NCI-H82 (cell line): ENCODE measurements at regions not wholly inside any gene's neighbourhood (a gene's known extent, or its start where the extent isn't known, plus 50 kb on each side); places are given as distances from the start of the nearest gene placed in this dataset.
A peak's percentile ranks its signal among the peaks of the same experiment; 100 is the strongest.

Experiments used
- DNase-seq: peaks from one replicate; lab custom pipeline; 2025; lab: John Stamatoyannopoulos, UW

- DNase-seq = peak; percentile 74
Measured at GRCh38 chr5:165627548-165628170, 2122.2 kb downstream of the MAT2B start.

- DNase-seq = peak; percentile 79
Measured at GRCh38 chr5:165630261-165630778, 2124.9 kb downstream of the MAT2B start.

- no peak for DNase-seq
Measured at GRCh38 chr5:165631235-165631634, 2125.8 kb downstream of the MAT2B start.

GRCh38 chr5:165642366-165642765 is 2136.9 kb downstream of the MAT2B start:
- no peak for DNase-seq

GRCh38 chr5:165665735-165666400 is 2160.4 kb downstream of the MAT2B start:
- no peak for DNase-seq

- no peak for DNase-seq
Measured at GRCh38 chr5:165673499-165673898, 2168.1 kb downstream of the MAT2B start.

GRCh38 chr5:165695796-165696195 is 2190.4 kb downstream of the MAT2B start:
- no peak for DNase-seq

- no peak for DNase-seq
Measured at GRCh38 chr5:165705960-165706359, 2200.5 kb downstream of the MAT2B start.

GRCh38 chr5:165712011-165712410 is 2206.6 kb downstream of the MAT2B start:
- peak; percentile 79 for DNase-seq

- DNase-seq = peak; percentile 35
Measured at GRCh38 chr5:165714598-165714997, 2209.2 kb downstream of the MAT2B start.

- DNase-seq = no peak
Measured at GRCh38 chr5:165720901-165721300, 2215.5 kb downstream of the MAT2B start.

GRCh38 chr5:165722401-165722800 is 2217.0 kb downstream of the MAT2B start:
- DNase-seq = no peak

- no peak for DNase-seq
Measured at GRCh38 chr5:165723931-165724330, 2218.5 kb downstream of the MAT2B start.

- no peak for DNase-seq
Measured at GRCh38 chr5:165728425-165728824, 2223.0 kb downstream of the MAT2B start.

- no peak for DNase-seq
Measured at GRCh38 chr5:165735388-165735787, 2230.0 kb downstream of the MAT2B start.

- no peak for DNase-seq
Measured at GRCh38 chr5:165739079-165739741, 2233.8 kb downstream of the MAT2B start.

GRCh38 chr5:165757791-165758190 is 2252.4 kb downstream of the MAT2B start:
- DNase-seq = no peak

- DNase-seq = peak; percentile 33
Measured at GRCh38 chr5:165775111-165775510, 2269.7 kb downstream of the MAT2B start.

GRCh38 chr5:165779505-165779904 is 2274.1 kb downstream of the MAT2B start:
- DNase-seq = no peak

- no peak for DNase-seq
Measured at GRCh38 chr5:165780901-165781300, 2275.5 kb downstream of the MAT2B start.

GRCh38 chr5:165781738-165782137 is 2276.3 kb downstream of the MAT2B start:
- no peak for DNase-seq

- no peak for DNase-seq
Measured at GRCh38 chr5:165783024-165783423, 2277.6 kb downstream of the MAT2B start.

GRCh38 chr5:165786073-165786472 is 2280.7 kb downstream of the MAT2B start:
- no peak for DNase-seq
